Stomach (tissue), 4 donors: ENCODE measurements at regions not wholly inside any gene's neighbourhood (a gene's known extent, or its start where the extent isn't known, plus 50 kb on each side); places are given as distances from the start of the nearest gene placed in this dataset.

Source experiments
- CTCF ChIP-seq, 7 experiments: fragments of 450-650 bp in 4 of 7; fragments of 200-600 bp in 3 of 7; sonication (generic) in 3 of 7; IDR thresholded peaks; one replicate each; pipeline ENCODE4 v1.5.1; 2016 to 2019; ENCODE audit warnings: antibody characterized with exemption in 7 of 7, control low read depth in 2 of 7, mild to moderate bottlenecking in 1 of 7
- EP300 ChIP-seq: sonication (generic); formaldehyde crosslinking; IDR thresholded peaks from one replicate; pipeline ENCODE4 v1.6.1; 2017; ENCODE audit warnings: antibody characterized with exemption
- POLR2A ChIP-seq, 4 donors: fragments of 450-650 bp; IDR thresholded peaks; one replicate each; pipeline ENCODE4 v1.6.1; 2016; ENCODE audit warnings: antibody characterized with exemption in 4 of 4, control low read depth in 2 of 4, mild to moderate bottlenecking in 1 of 4, moderate library complexity in 1 of 4
- POLR2AphosphoS5 ChIP-seq, 3 donors: sonication (generic); formaldehyde crosslinking; IDR thresholded peaks; one replicate each; pipeline ENCODE4 v1.6.1; 2016; ENCODE audit warnings: antibody characterized with exemption in 3 of 3

- TF ChIP-seq POLR2AphosphoS5 (IDR thresholded peaks at IDR 0.05) (no peak), CTCF (IDR thresholded peaks at IDR 0.05) (no peak), POLR2A (IDR thresholded peaks at IDR 0.05) (no peak), EP300 (no peak)
These were observed 68.2 kb upstream of the NTRK3 start for GRCh38 chr15:88324741-88325065.
